Tibial nerve (tissue), 4 donors: ENCODE measurements at regions not wholly inside any gene's neighbourhood (a gene's known extent, or its start where the extent isn't known, plus 50 kb on each side); places are given as distances from the start of the nearest gene placed in this dataset.

Experiments used
- DNase-seq, 2 donors: peaks; one replicate each; pipeline ENCODE4 v3.0.0-alpha.2; 2019; ENCODE audit warnings: low spot score in 2 of 2
- H3K27ac ChIP-seq, 4 donors: fragments of 200-600 bp; sonication (generic) in 3 of 4; one replicate each; pipeline ENCODE4 v1.5.1; 2017 to 2019; ENCODE audit warnings: mild to moderate bottlenecking in 1 of 4
- H3K27me3 ChIP-seq, 2 donors: fragments of 200-600 bp; sonication (generic) in 1 of 2; one replicate each; pipeline versions ENCODE4 v1.5.1 to v1.6.0; 2017 to 2019
- H3K36me3 ChIP-seq, 3 donors: fragments of 200-600 bp; sonication (generic); one replicate each; pipeline ENCODE4 v1.5.1; 2018 to 2019
- H3K4me1 ChIP-seq, 4 donors: fragments of 200-600 bp; sonication (generic) in 3 of 4; one replicate each; pipeline ENCODE4 v1.5.1; 2017 to 2019
- H3K4me3 ChIP-seq, 4 donors: fragments of 200-600 bp; sonication (generic) in 3 of 4; one replicate each; pipeline ENCODE4 v1.5.1; 2017 to 2019; ENCODE audit warnings: mild to moderate bottlenecking in 1 of 4, moderate library complexity in 1 of 4
- H3K9me3 ChIP-seq, 4 donors: fragments of 200-600 bp; sonication (generic) in 3 of 4; one replicate each; pipeline ENCODE4 v1.5.1; 2017 to 2019
- CTCF ChIP-seq, 5 experiments: fragments of 200-600 bp in 3 of 5; fragments of 450-650 bp in 2 of 5; sonication (generic) in 3 of 5; IDR thresholded peaks; one replicate each; pipeline ENCODE4 v1.5.1; 2016 to 2019; ENCODE audit warnings: antibody characterized with exemption in 5 of 5, mild to moderate bottlenecking in 3 of 5, moderate library complexity in 2 of 5
- EP300 ChIP-seq, 2 donors: sonication (generic); formaldehyde crosslinking; IDR thresholded peaks; one replicate each; pipeline ENCODE4 v1.6.1; 2017; ENCODE audit warnings: antibody characterized with exemption in 2 of 2, mild to moderate bottlenecking in 1 of 2
- POLR2A ChIP-seq, 2 donors: fragments of 450-650 bp; IDR thresholded peaks; one replicate each; pipeline ENCODE4 v1.6.1; 2017; ENCODE audit warnings: antibody characterized with exemption in 2 of 2, mild to moderate bottlenecking in 2 of 2, moderate library complexity in 2 of 2
- WGBS, 2 donors: methylation state at CpG; one replicate each; pipeline ENCODE4 v1.1.5; 2018; 5-methylcytosine and 5-hydroxymethylcytosine counted together

DNA sequence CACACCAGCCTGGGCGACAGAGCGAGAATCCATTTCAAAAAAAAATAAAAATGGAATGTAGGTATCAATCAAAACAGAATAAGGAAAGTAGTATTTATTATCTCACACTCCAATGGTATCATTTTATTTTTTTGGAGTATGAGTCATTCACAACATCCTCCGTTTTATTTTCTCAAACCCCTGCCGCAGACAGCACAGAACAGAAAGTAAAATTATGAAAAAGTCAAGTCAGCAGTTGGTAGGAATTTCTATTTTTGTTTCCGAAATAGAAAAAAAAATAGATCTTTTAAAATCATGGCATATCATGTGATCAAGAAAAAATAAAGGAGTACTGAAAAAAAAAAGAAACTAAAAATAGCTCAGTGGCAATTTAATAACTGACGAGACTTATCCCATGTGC is 490.7 kb upstream of the TENM3 start:
- DNase-seq, result no peak
- Histone ChIP-seq H3K27me3 (no peaks in the 10 kb centered on the region), H3K4me1 (peaks cover 0 to 13% (median 3%) of the 10 kb centered on the region in 4 donors), H3K36me3 (no peaks in the 10 kb centered on the region), H3K27ac (no peak overlapping the region), H3K9me3 (no peaks in the 10 kb centered on the region), H3K4me3 (no peak overlapping the region)
- WGBS, 2 donors, result 56 to 57% methylated on average over 6 of the region's 6 CpGs
- no peak for TF ChIP-seq CTCF (IDR thresholded peaks at IDR 0.05)
- TF ChIP-seq EP300 (IDR thresholded peaks at IDR 0.05), result no peak
- no peak for TF ChIP-seq POLR2A (IDR thresholded peaks at IDR 0.05)

DNA sequence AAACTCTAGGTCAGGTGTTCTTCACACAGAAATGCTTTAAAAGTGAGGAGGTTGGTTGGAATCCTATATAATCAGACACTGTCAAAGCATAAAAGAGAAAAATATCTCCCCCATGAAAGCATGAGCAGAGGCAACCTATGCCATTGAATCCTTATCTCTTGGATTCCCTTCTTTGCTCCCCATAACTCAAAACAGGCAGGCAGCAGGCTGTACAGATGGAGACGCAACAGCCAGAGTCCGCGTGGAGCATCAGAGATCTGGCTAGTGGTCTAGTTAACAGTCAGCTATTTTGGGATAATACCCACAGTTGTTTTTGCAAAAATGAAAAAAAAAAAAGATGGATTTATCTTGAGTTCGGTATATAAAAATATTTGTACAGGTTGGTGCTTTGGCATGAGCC is 490.0 kb upstream of the TENM3 start:
- WGBS, 2 donors, result 86 to 94% methylated on average over 4 of the region's 4 CpGs
- no peak for DNase-seq

GRCh38 chr4:181755846-181756245 is 487.4 kb upstream of the TENM3 start:
- 57 to 60% methylated on average over 5 of the region's 5 CpGs for WGBS, 2 donors

More for the DNA sequence above, 490.0 kb upstream of the TENM3 start:
- TF ChIP-seq POLR2A (IDR thresholded peaks at IDR 0.05) (no peak), CTCF (IDR thresholded peaks at IDR 0.05) (no peak), EP300 (IDR thresholded peaks at IDR 0.05) (no peak)
- Histone ChIP-seq H3K27ac (no peak overlapping the region), H3K36me3 (no peaks in the 10 kb centered on the region), H3K9me3 (no peaks in the 10 kb centered on the region), H3K4me1 (peaks cover 0 to 20% (median 3%) of the 10 kb centered on the region in 4 donors), H3K27me3 (no peaks in the 10 kb centered on the region), H3K4me3 (no peak overlapping the region)

GRCh38 chr4:181756451-181757095 is 486.6 kb upstream of the TENM3 start:
- no peak for DNase-seq
- peak overlapping the region in 1 of 4 donors; percentile 30 for H3K27ac ChIP-seq
- TF ChIP-seq CTCF (IDR thresholded peaks at IDR 0.05) (no peak), EP300 (IDR thresholded peaks at IDR 0.05) (no peak), POLR2A (IDR thresholded peaks at IDR 0.05) (no peak)
- WGBS, 2 donors, result 37 to 43% methylated on average over 5 of the region's 5 CpGs
- peaks cover 0 to 21% (median 3%) of the 10 kb centered on the region in 4 donors for H3K4me1 ChIP-seq
- H3K27me3 ChIP-seq, result no peaks in the 10 kb centered on the region
- no peaks in the 10 kb centered on the region for H3K36me3 ChIP-seq
- H3K4me3 ChIP-seq, result no peak overlapping the region
- no peaks in the 10 kb centered on the region for H3K9me3 ChIP-seq

More at GRCh38 chr4:181755846-181756245, 487.4 kb upstream of the TENM3 start:
- H3K4me1 ChIP-seq, result peaks cover 0 to 21% (median 3%) of the 10 kb centered on the region in 4 donors
- no peaks in the 10 kb centered on the region for H3K36me3 ChIP-seq
- H3K4me3 ChIP-seq, result no peak overlapping the region
- H3K9me3 ChIP-seq, result no peaks in the 10 kb centered on the region
- no peak for DNase-seq
- H3K27me3 ChIP-seq, result no peaks in the 10 kb centered on the region
- no peak for TF ChIP-seq CTCF (IDR thresholded peaks at IDR 0.05)
- no peak for TF ChIP-seq POLR2A (IDR thresholded peaks at IDR 0.05)
- TF ChIP-seq EP300 (IDR thresholded peaks at IDR 0.05), result no peak
- peak overlapping the region in 1 of 4 donors; percentile 30 for H3K27ac ChIP-seq

DNA sequence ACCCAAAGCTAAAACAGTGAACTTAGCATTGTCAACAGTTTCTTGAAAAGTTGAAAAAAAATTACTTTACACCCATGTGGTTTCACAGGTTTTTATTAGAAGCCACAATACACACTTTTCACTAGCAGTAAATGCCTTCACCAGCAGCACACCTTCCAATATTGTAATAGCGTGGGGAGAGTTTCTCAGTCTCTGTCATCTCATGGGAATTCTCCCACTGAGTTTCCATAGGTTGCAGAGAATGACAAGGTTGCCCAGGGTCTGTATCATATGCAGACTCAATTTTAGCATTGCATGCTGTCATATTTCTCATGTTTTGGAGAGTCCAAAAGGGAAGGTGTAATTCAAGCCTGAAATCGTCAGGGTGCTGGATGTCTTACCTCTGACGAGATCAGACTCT is 486.1 kb upstream of the TENM3 start:
- no peaks in the 10 kb centered on the region for H3K9me3 ChIP-seq
- H3K27me3 ChIP-seq, result no peaks in the 10 kb centered on the region
- H3K27ac ChIP-seq, result peak overlapping the region in 1 of 4 donors; percentile 30
- H3K36me3 ChIP-seq, result no peaks in the 10 kb centered on the region
- 71 to 76% methylated on average over 3 of the region's 3 CpGs for WGBS, 2 donors
- peaks cover 0 to 21% (median 3%) of the 10 kb centered on the region in 4 donors for H3K4me1 ChIP-seq
- no peak overlapping the region for H3K4me3 ChIP-seq
- no peak for DNase-seq
- TF ChIP-seq EP300 (IDR thresholded peaks at IDR 0.05), result no peak
- no peak for TF ChIP-seq POLR2A (IDR thresholded peaks at IDR 0.05)
